HepG2 (cell line): ENCODE measurements at regions not wholly inside any gene's neighbourhood (a gene's known extent, or its start where the extent isn't known, plus 50 kb on each side); places are given as distances from the start of the nearest gene placed in this dataset.

Source experiments
- EP300 ChIP-seq, 3 experiments: sonication (generic) in 1 of 3; formaldehyde crosslinking in 1 of 3; IDR thresholded peaks; 2 replicates each; pipeline versions ENCODE4 v1.5.1 to v1.6.1; 2011 to 2020; ENCODE audit warnings: low read depth in 2 of 3, low read length in 2 of 3, borderline replicate concordance in 1 of 3, improper control_type of control experiment in 1 of 3, mild to moderate bottlenecking in 1 of 3, missing genetic modification reagents in 1 of 3, moderate library complexity in 1 of 3
- JUNB ChIP-seq: sonication (generic); formaldehyde crosslinking; IDR thresholded peaks from 2 replicates; pipeline ENCODE4 v1.8.0; 2022; ENCODE audit warnings: missing genetic modification reagents, mild to moderate bottlenecking, borderline replicate concordance
- NR2F6 ChIP-seq, 2 experiments: IDR thresholded peaks; 2 replicates each; pipeline ENCODE4 v1.6.1; 2016; ENCODE audit warnings: antibody characterized with exemption in 1 of 2, mild to moderate bottlenecking in 1 of 2
- PCBP2 ChIP-seq: fragments of 200-400 bp; formaldehyde crosslinking; optimal IDR thresholded peaks from 2 replicates; pipeline ENCODE3; 2018; ENCODE audit warnings: low read length, low read depth; ENCODE audit not compliant: poor library complexity, severe bottlenecking
- POLR2A ChIP-seq, 2 experiments: IDR thresholded peaks; 2 replicates each; pipeline ENCODE4 v1.6.1; 2011; ENCODE audit warnings: low read depth in 2 of 2, low read length in 2 of 2, mild to moderate bottlenecking in 1 of 2, moderate library complexity in 1 of 2; ENCODE audit not compliant: insufficient read depth in 1 of 2
- SOX6 ChIP-seq, 2 experiments: fragments of 450-650 bp in 1 of 2; sonication (generic) in 1 of 2; formaldehyde crosslinking in 1 of 2; IDR thresholded peaks; 2 replicates each; pipeline versions ENCODE4 v1.4.0 to v1.6.1; 2017 to 2020; ENCODE audit warnings: antibody characterized with exemption in 1 of 2, mild to moderate bottlenecking in 1 of 2, missing genetic modification reagents in 1 of 2
- TOPORS ChIP-seq: sonication (generic); formaldehyde crosslinking; IDR thresholded peaks from 2 replicates; pipeline ENCODE4 v1.8.0; 2023; ENCODE audit warnings: mild to moderate bottlenecking, missing genetic modification reagents
- ZBTB43 ChIP-seq: sonication (generic); formaldehyde crosslinking; conservative IDR thresholded peaks from 2 replicates; pipeline ENCODE4 v1.4.0; 2020; ENCODE audit warnings: missing genetic modification reagents
- TF ChIP-seq, protein P1 (sequence below): sonication (generic); formaldehyde crosslinking; IDR thresholded peaks from 2 replicates; pipeline ENCODE4 v1.5.0; 2020; ENCODE audit warnings: mild to moderate bottlenecking, missing genetic modification reagents, moderate library complexity
- TF ChIP-seq, protein P2 (sequence below): sonication (generic); formaldehyde crosslinking; IDR thresholded peaks from 2 replicates; pipeline ENCODE4 v1.5.0; 2020; ENCODE audit warnings: mild to moderate bottlenecking, missing genetic modification reagents

- TF ChIP-seq EP300 (IDR thresholded peaks at IDR 0.05; ENCODE audit: low read depth in 2 of 2, low read length in 2 of 2) (no peak), EP300 (CRISPR knock-in tag; IDR thresholded peaks at IDR 0.05; ENCODE audit: borderline replicate concordance) (no peak), NR2F6 (IDR thresholded peaks at IDR 0.05) (no peak), NR2F6 (CRISPR knock-in tag; IDR thresholded peaks at IDR 0.05) (no peak), ZBTB43 (CRISPR knock-in tag) (no peak), SOX6 (IDR thresholded peaks at IDR 0.05) (no peak), SOX6 (CRISPR knock-in tag; IDR thresholded peaks at IDR 0.05) (no peak), TOPORS (CRISPR knock-in tag) (no peak), PCBP2 (no peak), POLR2A (IDR thresholded peaks at IDR 0.05; ENCODE audit: insufficient read depth in 1 of 2, low read depth in 2 of 2, low read length in 2 of 2) (no peak), JUNB (CRISPR knock-in tag) (no peak)
- TF ChIP-seq, protein P1, sequence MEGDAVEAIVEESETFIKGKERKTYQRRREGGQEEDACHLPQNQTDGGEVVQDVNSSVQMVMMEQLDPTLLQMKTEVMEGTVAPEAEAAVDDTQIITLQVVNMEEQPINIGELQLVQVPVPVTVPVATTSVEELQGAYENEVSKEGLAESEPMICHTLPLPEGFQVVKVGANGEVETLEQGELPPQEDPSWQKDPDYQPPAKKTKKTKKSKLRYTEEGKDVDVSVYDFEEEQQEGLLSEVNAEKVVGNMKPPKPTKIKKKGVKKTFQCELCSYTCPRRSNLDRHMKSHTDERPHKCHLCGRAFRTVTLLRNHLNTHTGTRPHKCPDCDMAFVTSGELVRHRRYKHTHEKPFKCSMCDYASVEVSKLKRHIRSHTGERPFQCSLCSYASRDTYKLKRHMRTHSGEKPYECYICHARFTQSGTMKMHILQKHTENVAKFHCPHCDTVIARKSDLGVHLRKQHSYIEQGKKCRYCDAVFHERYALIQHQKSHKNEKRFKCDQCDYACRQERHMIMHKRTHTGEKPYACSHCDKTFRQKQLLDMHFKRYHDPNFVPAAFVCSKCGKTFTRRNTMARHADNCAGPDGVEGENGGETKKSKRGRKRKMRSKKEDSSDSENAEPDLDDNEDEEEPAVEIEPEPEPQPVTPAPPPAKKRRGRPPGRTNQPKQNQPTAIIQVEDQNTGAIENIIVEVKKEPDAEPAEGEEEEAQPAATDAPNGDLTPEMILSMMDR (CRISPR knock-in tag), result no peak
- TF ChIP-seq, protein P2, sequence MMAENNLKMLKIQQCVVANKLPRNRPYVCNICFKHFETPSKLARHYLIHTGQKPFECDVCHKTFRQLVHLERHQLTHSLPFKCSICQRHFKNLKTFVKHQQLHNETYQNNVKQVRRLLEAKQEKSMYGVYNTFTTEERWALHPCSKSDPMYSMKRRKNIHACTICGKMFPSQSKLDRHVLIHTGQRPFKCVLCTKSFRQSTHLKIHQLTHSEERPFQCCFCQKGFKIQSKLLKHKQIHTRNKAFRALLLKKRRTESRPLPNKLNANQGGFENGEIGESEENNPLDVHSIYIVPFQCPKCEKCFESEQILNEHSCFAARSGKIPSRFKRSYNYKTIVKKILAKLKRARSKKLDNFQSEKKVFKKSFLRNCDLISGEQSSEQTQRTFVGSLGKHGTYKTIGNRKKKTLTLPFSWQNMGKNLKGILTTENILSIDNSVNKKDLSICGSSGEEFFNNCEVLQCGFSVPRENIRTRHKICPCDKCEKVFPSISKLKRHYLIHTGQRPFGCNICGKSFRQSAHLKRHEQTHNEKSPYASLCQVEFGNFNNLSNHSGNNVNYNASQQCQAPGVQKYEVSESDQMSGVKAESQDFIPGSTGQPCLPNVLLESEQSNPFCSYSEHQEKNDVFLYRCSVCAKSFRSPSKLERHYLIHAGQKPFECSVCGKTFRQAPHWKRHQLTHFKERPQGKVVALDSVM, result no peak
Measured at GRCh38 chr18:73681398-73681797, 466.2 kb downstream of the FBXO15 start.
